Right lobe of liver (tissue), 6 donors: ENCODE measurements at regions not wholly inside any gene's neighbourhood (a gene's known extent, or its start where the extent isn't known, plus 50 kb on each side); places are given as distances from the start of the nearest gene placed in this dataset.

ENCODE experiments used
- ATAC-seq, 4 donors: fragments of 200-7000 bp; cut with Tn5 transposase; one replicate each; pipeline ENCODE4 v1.9.1; 2020; ENCODE audit warnings: mild to moderate bottlenecking in 4 of 4, moderate library complexity in 4 of 4
- DNase-seq, 3 donors: peaks; one replicate each; pipeline ENCODE4 v3.0.0-alpha.2; 2020
- H3K27ac ChIP-seq, 3 donors: fragments of 200-600 bp; one replicate each; pipeline ENCODE4 v1.8.0; 2022
- H3K27me3 ChIP-seq, 2 donors: fragments of 200-600 bp; one replicate each; pipeline ENCODE4 v1.8.0; 2022
- H3K36me3 ChIP-seq, 4 donors: fragments of 200-600 bp; sonication (generic) in 1 of 4; one replicate each; pipeline versions ENCODE4 v1.5.1 to v1.8.0; 2017 to 2022; ENCODE audit warnings: control low read depth in 1 of 4
- H3K4me1 ChIP-seq, 4 donors: fragments of 200-600 bp; sonication (generic) in 1 of 4; one replicate each; pipeline versions ENCODE4 v1.5.1 to v1.8.0; 2017 to 2022; ENCODE audit warnings: control low read depth in 1 of 4
- H3K4me3 ChIP-seq, 3 donors: fragments of 200-600 bp; one replicate each; pipeline ENCODE4 v1.8.0; 2022
- H3K9me3 ChIP-seq, 4 donors: fragments of 200-600 bp; sonication (generic) in 1 of 4; one replicate each; pipeline versions ENCODE4 v1.5.1 to v1.8.0; 2017 to 2022; ENCODE audit warnings: control low read depth in 1 of 4
- CTCF ChIP-seq, 4 donors: fragments of 200-600 bp in 3 of 4; fragments of 450-650 bp in 1 of 4; IDR thresholded peaks; one replicate each; pipeline versions ENCODE4 v1.5.1 to v1.8.0; 2016 to 2022; ENCODE audit warnings: antibody characterized with exemption in 4 of 4, mild to moderate bottlenecking in 2 of 4
- POLR2A ChIP-seq: fragments of 450-650 bp; IDR thresholded peaks from one replicate; pipeline ENCODE4 v1.6.1; 2017; ENCODE audit warnings: antibody characterized with exemption, mild to moderate bottlenecking
- WGBS: methylation state at CpG from one replicate; pipeline ENCODE4 v1.1.6; 2018; ENCODE audit warnings: low coverage, low lambda C conversion rate; ENCODE audit not compliant: insufficient coverage; ENCODE audit errors: missing lambda C conversion rate; 5-methylcytosine and 5-hydroxymethylcytosine counted together
- intact Hi-C, 2 donors: fragments of 100-400 bp; cut with DNase I; formaldehyde crosslinking; loops; one replicate each; pipeline versions ENCODE4 v1.11.2 to v1.14.1; 2022
- donor health status: DM: no; HTN: yes; CAD: no.
- donor health status: DM: no; HTN: no; CAD: no.
- donor health status: DM: no; HTN: no; CAD: no.
- donor health status: DM: no; HTN: yes; CAD: no.
- donor health status: DM: no; HTN: yes; CAD: no.

- no peak overlapping the region for H3K27ac ChIP-seq
- no peaks in the 10 kb centered on the region for H3K9me3 ChIP-seq
- H3K27me3 ChIP-seq = no peaks in the 10 kb centered on the region
- H3K4me1 ChIP-seq = no peaks in the 10 kb centered on the region
- TF ChIP-seq POLR2A (no peak), CTCF (IDR thresholded peaks at IDR 0.05) (no peak)
- intact Hi-C loops = loop anchor here (10.0 kb wide), 1 partner anchor 127 kb away; no protein-coding TSS in a partner anchor
- DNase-seq = no peak
- 100% methylated on average over 1 of the region's 1 CpG for WGBS
- no peaks in the 10 kb centered on the region for H3K36me3 ChIP-seq
- ATAC-seq = no peak
- no peak overlapping the region for H3K4me3 ChIP-seq
Observed at GRCh38 chr11:58782066-58782465, 50.3 kb upstream of the GLYAT start.
